ENCODE measurements at regions not wholly inside any gene's neighbourhood (a gene's known extent, or its start where the extent isn't known, plus 50 kb on each side); places are given as distances from the start of the nearest gene placed in this dataset.

- TF ChIP-seq, protein P1, sequence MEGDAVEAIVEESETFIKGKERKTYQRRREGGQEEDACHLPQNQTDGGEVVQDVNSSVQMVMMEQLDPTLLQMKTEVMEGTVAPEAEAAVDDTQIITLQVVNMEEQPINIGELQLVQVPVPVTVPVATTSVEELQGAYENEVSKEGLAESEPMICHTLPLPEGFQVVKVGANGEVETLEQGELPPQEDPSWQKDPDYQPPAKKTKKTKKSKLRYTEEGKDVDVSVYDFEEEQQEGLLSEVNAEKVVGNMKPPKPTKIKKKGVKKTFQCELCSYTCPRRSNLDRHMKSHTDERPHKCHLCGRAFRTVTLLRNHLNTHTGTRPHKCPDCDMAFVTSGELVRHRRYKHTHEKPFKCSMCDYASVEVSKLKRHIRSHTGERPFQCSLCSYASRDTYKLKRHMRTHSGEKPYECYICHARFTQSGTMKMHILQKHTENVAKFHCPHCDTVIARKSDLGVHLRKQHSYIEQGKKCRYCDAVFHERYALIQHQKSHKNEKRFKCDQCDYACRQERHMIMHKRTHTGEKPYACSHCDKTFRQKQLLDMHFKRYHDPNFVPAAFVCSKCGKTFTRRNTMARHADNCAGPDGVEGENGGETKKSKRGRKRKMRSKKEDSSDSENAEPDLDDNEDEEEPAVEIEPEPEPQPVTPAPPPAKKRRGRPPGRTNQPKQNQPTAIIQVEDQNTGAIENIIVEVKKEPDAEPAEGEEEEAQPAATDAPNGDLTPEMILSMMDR (IDR thresholded peaks at IDR 0.05), result no peak
- TF ChIP-seq POLR2A (IDR thresholded peaks at IDR 0.05; ENCODE audit: low read depth), result no peak
These were observed 196.4 kb downstream of the MIS18A start for GRCh38 chr21:32082466-32082865.
